Stomach (tissue), 8 donors: ENCODE measurements at regions not wholly inside any gene's neighbourhood (a gene's known extent, or its start where the extent isn't known, plus 50 kb on each side); places are given as distances from the start of the nearest gene placed in this dataset.

Experiments used
- DNase-seq, 2 donors: peaks; one replicate each; pipeline versions ENCODE4 v3.0.0 to v3.0.0-alpha.2; 2013 to 2019
- H3K27ac ChIP-seq, 5 donors: fragments of 200-600 bp in 4 of 5; sonication (generic) in 4 of 5; one replicate each; pipeline ENCODE4 v1.5.1; 2013 to 2019; ENCODE audit warnings: mild to moderate bottlenecking in 1 of 5, moderate library complexity in 1 of 5
- H3K27me3 ChIP-seq, 3 donors: fragments of 200-600 bp; sonication (generic); one replicate each; pipeline ENCODE4 v1.5.1; 2017 to 2019; ENCODE audit warnings: mixed run types in 1 of 3
- H3K36me3 ChIP-seq, 4 donors: fragments of 200-600 bp; sonication (generic); 1 replicate in 3 of 4; 2 replicates in 1 of 4; pipeline ENCODE4 v1.5.1; 2016 to 2019
- H3K4me1 ChIP-seq, 4 donors: fragments of 200-600 bp; sonication (generic); one replicate each; pipeline ENCODE4 v1.5.1; 2016 to 2019
- H3K4me3 ChIP-seq, 4 donors: fragments of 200-600 bp; sonication (generic) in 3 of 4; one replicate each; pipeline ENCODE4 v1.5.1; 2016 to 2019; ENCODE audit warnings: mild to moderate bottlenecking in 1 of 4
- H3K9me3 ChIP-seq, 4 donors: fragments of 200-600 bp; sonication (generic); one replicate each; pipeline ENCODE4 v1.5.1; 2016 to 2019
- CTCF ChIP-seq, 7 experiments: fragments of 450-650 bp in 4 of 7; fragments of 200-600 bp in 3 of 7; sonication (generic) in 3 of 7; IDR thresholded peaks; one replicate each; pipeline ENCODE4 v1.5.1; 2016 to 2019; ENCODE audit warnings: antibody characterized with exemption in 7 of 7, control low read depth in 2 of 7, mild to moderate bottlenecking in 1 of 7
- EP300 ChIP-seq: sonication (generic); formaldehyde crosslinking; IDR thresholded peaks from one replicate; pipeline ENCODE4 v1.6.1; 2017; ENCODE audit warnings: antibody characterized with exemption
- POLR2A ChIP-seq, 4 donors: fragments of 450-650 bp; IDR thresholded peaks; one replicate each; pipeline ENCODE4 v1.6.1; 2016; ENCODE audit warnings: antibody characterized with exemption in 4 of 4, control low read depth in 2 of 4, mild to moderate bottlenecking in 1 of 4, moderate library complexity in 1 of 4
- POLR2AphosphoS5 ChIP-seq, 3 donors: sonication (generic); formaldehyde crosslinking; IDR thresholded peaks; one replicate each; pipeline ENCODE4 v1.6.1; 2016; ENCODE audit warnings: antibody characterized with exemption in 3 of 3
- WGBS, 5 donors: extraction: QIAGEN DNeasy Blood & Tissue Kit in 3 of 5; methylation state at CpG; one replicate each; pipeline versions ENCODE4 v1.1.5 to v1.1.7; 2013 to 2018; 5-methylcytosine and 5-hydroxymethylcytosine counted together
- intact Hi-C: fragments of 100-400 bp; cut with DNase I; formaldehyde crosslinking; loops from one replicate; pipeline ENCODE4 v1.15.1; 2023; ENCODE audit warnings: low total_unique reads
- donor health status: healthy with polysubstance abuse.
- donor health status: Bipolar disorder and iron deficiency.
- donor health status: healthy.

- TF ChIP-seq POLR2AphosphoS5 (IDR thresholded peaks at IDR 0.05) (no peak), POLR2A (IDR thresholded peaks at IDR 0.05) (no peak), CTCF (IDR thresholded peaks at IDR 0.05) (no peak)
- H3K4me3 ChIP-seq: no peak overlapping the region
- no peak overlapping the region for H3K27ac ChIP-seq
- H3K4me1 ChIP-seq: peaks cover 4 to 23% (median 12%) of the 10 kb centered on the region in 4 donors
- DNase-seq: no peak
- no peaks in the 10 kb centered on the region for H3K36me3 ChIP-seq
- no peaks in the 10 kb centered on the region for H3K27me3 ChIP-seq
- peaks cover 0 to 5% (median 2%) of the 10 kb centered on the region in 4 donors for H3K9me3 ChIP-seq
- intact Hi-C loops: no loop called here
- WGBS, 5 donors: 67 to 80% (median 73%) methylated on average over 4 of the region's 4 CpGs
Observed at GRCh38 chr13:44739120-44739519, 163.0 kb upstream of the TSC22D1 start.

GRCh38 chr13:44738463-44738862 is 162.3 kb upstream of the TSC22D1 start:
- H3K4me1 ChIP-seq: peaks cover 4 to 30% (median 14%) of the 10 kb centered on the region in 4 donors
- no peaks in the 10 kb centered on the region for H3K36me3 ChIP-seq
- 89 to 94% (median 91%) methylated on average over 2 of the region's 2 CpGs for WGBS, 5 donors
- no peak for DNase-seq
- no peak for TF ChIP-seq POLR2A (IDR thresholded peaks at IDR 0.05)
- no peak for TF ChIP-seq POLR2AphosphoS5 (IDR thresholded peaks at IDR 0.05)
- no peak for TF ChIP-seq CTCF (IDR thresholded peaks at IDR 0.05)
- no peak for TF ChIP-seq EP300
- no peak overlapping the region for H3K27ac ChIP-seq
- no peak overlapping the region for H3K4me3 ChIP-seq
- H3K9me3 ChIP-seq: peaks cover 0 to under 1% (median 0%) of the 10 kb centered on the region in 4 donors
- intact Hi-C loops: no loop called here
- no peaks in the 10 kb centered on the region for H3K27me3 ChIP-seq

- intact Hi-C loops: no loop called here
- no peak for TF ChIP-seq CTCF (IDR thresholded peaks at IDR 0.05)
- no peak for TF ChIP-seq POLR2A (IDR thresholded peaks at IDR 0.05)
- TF ChIP-seq EP300: no peak
- no peak for TF ChIP-seq POLR2AphosphoS5 (IDR thresholded peaks at IDR 0.05)
- peak overlapping the region; percentile 24 to 75 (median 50) for H3K27ac ChIP-seq
- H3K9me3 ChIP-seq: no peaks in the 10 kb centered on the region
- no peaks in the 10 kb centered on the region for H3K27me3 ChIP-seq
- peaks cover 4 to 43% (median 15%) of the 10 kb centered on the region in 4 donors for H3K4me1 ChIP-seq
- WGBS, 5 donors: 30 to 58% (median 50%) methylated on average over 4 of the region's 4 CpGs
- DNase-seq: peak in 1 of 2 donors; percentile 69
- H3K4me3 ChIP-seq: no peak overlapping the region
- H3K36me3 ChIP-seq: no peaks in the 10 kb centered on the region
Observed at GRCh38 chr13:44735806-44736205, 159.7 kb upstream of the TSC22D1 start.

GRCh38 chr13:44734201-44734707 is 158.1 kb upstream of the TSC22D1 start:
- no peaks in the 10 kb centered on the region for H3K9me3 ChIP-seq
- H3K27ac ChIP-seq: peak overlapping the region; percentile 24 to 75 (median 50)
- WGBS, 5 donors: 13 to 45% (median 40%) methylated on average over 1 of the region's 1 CpG
- no peaks in the 10 kb centered on the region for H3K36me3 ChIP-seq
- intact Hi-C loops: no loop called here
- DNase-seq: peak in 1 of 2 donors; percentile 91
- H3K4me1 ChIP-seq: peaks cover 4 to 43% (median 15%) of the 10 kb centered on the region in 4 donors
- H3K4me3 ChIP-seq: no peak overlapping the region
- TF ChIP-seq POLR2AphosphoS5 (IDR thresholded peaks at IDR 0.05) (peak in 2 of 3 donors; percentile 35 to 54), POLR2A (IDR thresholded peaks at IDR 0.05) (no peak)
- H3K27me3 ChIP-seq: no peaks in the 10 kb centered on the region

GRCh38 chr13:44732503-44733098 is 156.5 kb upstream of the TSC22D1 start:
- 36 to 66% (median 58%) methylated on average over 13 of the region's 13 CpGs for WGBS, 5 donors
- peak in 2 of 3 donors; percentile 56 to 74 for TF ChIP-seq POLR2AphosphoS5 (IDR thresholded peaks at IDR 0.05)
- no peak for TF ChIP-seq CTCF (IDR thresholded peaks at IDR 0.05)
- TF ChIP-seq POLR2A (IDR thresholded peaks at IDR 0.05): no peak
- Histone ChIP-seq H3K9me3 (no peaks in the 10 kb centered on the region), H3K4me3 (no peak overlapping the region), H3K27ac (peak overlapping the region in 1 of 5 donors; percentile 16), H3K36me3 (no peaks in the 10 kb centered on the region), H3K27me3 (no peaks in the 10 kb centered on the region), H3K4me1 (peaks cover 4 to 43% (median 15%) of the 10 kb centered on the region in 4 donors)
- intact Hi-C loops: no loop called here
- peak; percentile 32 to 71 for DNase-seq
